ENCODE measurements at regions not wholly inside any gene's neighbourhood (a gene's known extent, or its start where the extent isn't known, plus 50 kb on each side); places are given as distances from the start of the nearest gene placed in this dataset.

- no peak for DNase-seq (ENCODE audit: low spot score)
Observed at GRCh38 chr15:39426552-39427532, 154.0 kb upstream of the THBS1 start.

- DNase-seq (ENCODE audit: low spot score), result no peak
Observed at GRCh38 chr15:39427705-39428104, 153.2 kb upstream of the THBS1 start.

- DNase-seq (ENCODE audit: low spot score), result no peak
Observed at GRCh38 chr15:39429898-39430357, 151.0 kb upstream of the THBS1 start.

- no peak for DNase-seq (ENCODE audit: low spot score)
Observed at GRCh38 chr15:39430389-39430788, 150.5 kb upstream of the THBS1 start.

- no peak for DNase-seq (ENCODE audit: low spot score)
Observed at GRCh38 chr15:39431376-39431775, 149.5 kb upstream of the THBS1 start.

GRCh38 chr15:39432026-39432425 is 148.9 kb upstream of the THBS1 start:
- DNase-seq (ENCODE audit: low spot score), result no peak

- no peak for DNase-seq (ENCODE audit: low spot score)
Observed at GRCh38 chr15:39432912-39433348, 147.9 kb upstream of the THBS1 start.

- no peak for DNase-seq (ENCODE audit: low spot score)
Observed at GRCh38 chr15:39433376-39433775, 147.5 kb upstream of the THBS1 start.

GRCh38 chr15:39434163-39434562 is 146.7 kb upstream of the THBS1 start:
- DNase-seq (ENCODE audit: low spot score), result no peak

- DNase-seq (ENCODE audit: low spot score), result no peak
Observed at GRCh38 chr15:39434751-39435238, 146.1 kb upstream of the THBS1 start.

GRCh38 chr15:39435244-39435643 is 145.6 kb upstream of the THBS1 start:
- no peak for DNase-seq (ENCODE audit: low spot score)

GRCh38 chr15:39438260-39438659 is 142.6 kb upstream of the THBS1 start:
- no peak for DNase-seq (ENCODE audit: low spot score)

- no peak for DNase-seq (ENCODE audit: low spot score)
Observed at GRCh38 chr15:39438799-39439592, 141.9 kb upstream of the THBS1 start.

GRCh38 chr15:39442898-39443297 is 138.0 kb upstream of the THBS1 start:
- no peak for DNase-seq (ENCODE audit: low spot score)

GRCh38 chr15:39443659-39444219 is 137.1 kb upstream of the THBS1 start:
- no peak for DNase-seq (ENCODE audit: low spot score)

- no peak for DNase-seq (ENCODE audit: low spot score)
Observed at GRCh38 chr15:39444735-39445470, 136.0 kb upstream of the THBS1 start.

- DNase-seq (ENCODE audit: low spot score), result no peak
Observed at GRCh38 chr15:39445931-39446330, 134.9 kb upstream of the THBS1 start.

GRCh38 chr15:39447346-39447745 is 133.5 kb upstream of the THBS1 start:
- DNase-seq (ENCODE audit: low spot score), result no peak

- DNase-seq (ENCODE audit: low spot score), result no peak
Observed at GRCh38 chr15:39447881-39448280, 133.0 kb upstream of the THBS1 start.

- DNase-seq (ENCODE audit: low spot score), result no peak
Observed at GRCh38 chr15:39448409-39448808, 132.5 kb upstream of the THBS1 start.

GRCh38 chr15:39451121-39451688 is 129.7 kb upstream of the THBS1 start:
- no peak for DNase-seq (ENCODE audit: low spot score)
